ENCODE measurements at regions not wholly inside any gene's neighbourhood (a gene's known extent, or its start where the extent isn't known, plus 50 kb on each side); places are given as distances from the start of the nearest gene placed in this dataset.
A peak's percentile ranks its signal among the peaks of the same experiment; 100 is the strongest.

DNA sequence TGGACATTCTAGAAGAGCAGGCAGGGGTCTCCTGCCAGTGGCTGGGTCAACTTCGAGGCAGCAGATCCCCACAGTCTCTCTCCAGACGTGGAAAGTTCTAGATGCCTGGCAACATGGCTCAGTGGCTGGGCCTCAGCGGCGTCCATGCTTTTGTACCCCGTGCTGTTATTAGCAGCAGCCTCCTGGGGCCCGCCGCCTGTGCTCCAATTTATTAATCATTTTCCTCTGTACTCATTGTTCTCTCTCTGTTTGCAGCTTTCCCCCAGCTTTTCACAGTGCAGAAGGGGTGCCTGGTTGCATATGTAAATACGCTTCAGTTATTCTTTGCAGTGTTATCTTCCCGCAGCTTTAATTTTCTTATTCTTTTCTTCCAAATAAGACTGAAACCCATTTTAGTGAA lies 515.1 kb downstream of the TBC1D22A start:
- Mint-ChIP-seq H3K4me3 (no peak overlapping the region), H3K27ac (no peak overlapping the region), H3K27me3 (peaks cover 6% of the 10 kb centered on the region), H3K36me3 (no peaks in the 10 kb centered on the region), H3K9me3 (no peaks in the 10 kb centered on the region), H3K4me1 (no peaks in the 10 kb centered on the region)

DNA sequence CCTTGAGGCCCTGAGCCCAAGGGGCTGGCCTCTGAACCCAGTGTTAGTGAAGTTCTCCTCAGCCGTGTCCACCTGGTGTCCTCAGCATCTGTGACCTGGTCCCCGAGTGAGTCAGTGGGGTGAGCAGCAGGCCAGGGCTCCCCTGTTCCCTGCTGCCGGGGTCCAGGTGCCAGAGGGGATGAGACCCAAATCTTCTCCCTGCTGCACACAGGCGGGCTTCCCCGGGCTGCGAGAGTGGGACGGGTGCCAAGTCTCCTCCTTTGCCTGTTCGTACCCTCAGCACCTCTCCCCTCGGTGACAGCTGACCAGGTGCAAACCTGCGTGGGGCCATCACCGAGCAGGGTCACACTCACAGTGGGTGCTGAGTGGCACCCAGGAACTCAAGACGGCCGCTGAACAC lies 514.5 kb downstream of the TBC1D22A start:
- Mint-ChIP-seq H3K4me1 (no peaks in the 10 kb centered on the region), H3K4me3 (peak overlapping the region in 1 of 4 donors; percentile 63), H3K9me3 (no peaks in the 10 kb centered on the region), H3K36me3 (no peaks in the 10 kb centered on the region), H3K27me3 (peaks cover 6% of the 10 kb centered on the region), H3K27ac (no peak overlapping the region)

DNA sequence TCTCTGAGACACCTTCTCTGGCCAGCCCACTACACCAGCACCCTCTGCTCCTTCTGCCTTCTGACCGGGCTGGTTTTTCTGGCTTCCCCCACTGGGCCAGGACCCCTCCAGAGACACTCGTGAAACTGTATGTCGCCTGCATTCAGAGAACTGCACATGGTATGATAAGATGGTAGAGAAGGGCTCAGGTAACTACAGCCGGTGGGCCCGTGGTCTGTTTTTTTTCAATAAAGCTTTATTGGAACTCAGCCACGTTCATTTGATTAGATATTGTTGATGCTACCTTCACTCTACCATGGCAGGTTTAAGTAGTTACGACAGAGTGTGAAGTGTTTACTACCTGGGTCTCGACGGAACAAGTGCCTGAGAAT lies 514.0 kb downstream of the TBC1D22A start:
- Mint-ChIP-seq H3K27ac (no peak overlapping the region), H3K4me1 (no peaks in the 10 kb centered on the region), H3K4me3 (no peak overlapping the region), H3K36me3 (no peaks in the 10 kb centered on the region), H3K9me3 (no peaks in the 10 kb centered on the region), H3K27me3 (peaks cover 6% of the 10 kb centered on the region)

DNA sequence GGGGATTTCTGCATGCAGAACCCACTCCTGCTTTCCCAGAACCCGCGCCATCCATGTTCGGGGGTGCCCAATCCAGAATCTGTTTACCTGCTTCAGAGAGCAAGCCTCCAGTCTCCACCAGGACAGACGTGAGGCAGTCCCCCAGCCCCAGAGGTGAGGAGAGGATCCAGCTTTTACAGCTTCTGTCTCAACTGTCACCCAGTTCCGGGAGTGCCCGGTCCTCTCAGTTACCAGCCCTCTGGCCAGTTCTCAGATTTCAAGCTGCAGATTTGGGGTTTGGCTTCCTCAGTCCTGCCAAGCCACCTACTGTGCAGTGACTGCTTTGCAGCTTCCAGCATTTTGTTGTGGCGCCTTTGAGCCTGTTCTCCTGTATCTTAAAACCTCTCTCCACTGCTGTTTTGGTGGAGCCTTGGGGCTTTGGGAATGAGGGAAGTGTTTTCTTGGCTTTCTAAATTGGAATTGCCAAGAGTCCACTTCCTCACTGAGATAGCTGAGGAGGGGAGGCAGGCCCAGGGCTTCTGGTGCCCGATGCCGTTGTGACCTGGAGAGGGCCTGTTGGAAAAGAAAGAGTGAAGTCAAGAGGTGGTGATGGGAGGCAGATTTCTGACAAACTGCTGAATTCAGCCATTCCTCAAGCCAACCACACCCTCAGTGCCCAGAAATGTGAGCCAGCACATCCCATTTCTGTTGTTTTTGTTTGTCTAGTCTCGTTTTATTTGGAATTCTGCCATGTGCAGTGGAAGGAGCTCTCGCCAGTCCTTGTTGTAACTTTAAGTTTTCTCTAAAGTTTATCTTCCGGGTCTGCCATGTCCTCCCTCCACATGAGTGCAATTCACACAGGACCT lies 513.4 kb downstream of the TBC1D22A start:
- Mint-ChIP-seq H3K4me3 (no peak overlapping the region), H3K27ac (no peak overlapping the region), H3K27me3 (peaks cover 6% of the 10 kb centered on the region), H3K36me3 (no peaks in the 10 kb centered on the region), H3K4me1 (no peaks in the 10 kb centered on the region), H3K9me3 (no peaks in the 10 kb centered on the region)

DNA sequence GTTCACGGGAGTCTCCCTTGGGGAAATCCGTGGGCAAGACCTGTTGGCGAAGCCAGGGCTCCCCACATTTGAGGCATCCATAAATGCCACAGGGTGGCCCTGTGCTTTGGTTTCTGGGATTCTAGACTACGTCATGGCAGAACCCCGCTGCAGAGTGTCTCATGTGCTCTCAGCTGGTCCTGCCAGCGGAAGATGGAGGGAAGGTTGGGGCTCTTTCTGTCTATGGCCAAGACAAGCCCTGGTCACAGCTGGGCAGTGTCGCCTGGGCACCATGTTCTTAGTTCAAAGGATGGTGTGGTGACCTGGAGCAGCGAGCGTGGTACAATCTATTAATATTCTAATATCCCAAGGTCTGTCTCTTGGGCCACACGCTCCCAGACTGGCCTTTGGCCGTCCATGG lies 511.7 kb downstream of the TBC1D22A start:
- Mint-ChIP-seq H3K27ac (no peak overlapping the region), H3K4me3 (no peak overlapping the region), H3K27me3 (peaks cover 6% of the 10 kb centered on the region), H3K9me3 (peaks cover 0 to 1% (median 0%) of the 10 kb centered on the region in 3 donors), H3K36me3 (no peaks in the 10 kb centered on the region), H3K4me1 (no peaks in the 10 kb centered on the region)

DNA sequence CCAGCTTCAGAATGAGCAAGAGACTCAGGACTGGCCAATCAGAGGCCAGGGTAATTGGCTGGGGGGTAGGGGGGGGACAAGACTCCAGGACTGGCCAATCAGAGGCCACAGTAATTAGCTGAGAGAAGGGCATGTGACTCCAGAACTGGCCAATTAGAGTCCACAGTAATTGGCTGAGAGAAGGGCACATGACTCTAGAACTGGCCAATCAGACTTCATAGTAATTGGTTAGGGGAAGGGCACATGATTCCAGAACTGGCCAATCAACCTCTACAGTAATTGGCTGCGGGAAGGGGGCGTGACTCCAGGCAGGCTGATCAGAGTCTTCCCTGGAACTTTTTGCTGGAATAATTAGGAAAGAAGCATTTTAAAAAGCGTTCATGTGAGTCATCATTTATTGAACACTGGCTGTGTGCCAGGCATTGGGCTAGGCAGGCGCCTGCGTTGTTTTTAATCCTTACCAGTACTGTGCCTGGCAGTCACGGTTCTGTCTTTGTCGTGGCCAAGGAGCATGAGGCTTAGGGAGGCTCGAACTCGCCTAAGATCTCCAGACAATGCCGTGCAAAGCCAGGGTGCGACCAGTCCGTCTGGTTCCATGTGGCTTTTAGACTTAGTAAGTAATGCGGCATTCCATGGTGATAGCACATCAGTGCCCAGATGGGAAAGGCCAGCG lies 508.1 kb downstream of the TBC1D22A start:
- Mint-ChIP-seq H3K4me3 (no peak overlapping the region), H3K27ac (peak overlapping the region in 1 of 3 donors; percentile 10), H3K36me3 (no peaks in the 10 kb centered on the region), H3K9me3 (peaks cover 0 to 2% (median 1%) of the 10 kb centered on the region in 3 donors), H3K27me3 (peaks cover 2% of the 10 kb centered on the region), H3K4me1 (no peaks in the 10 kb centered on the region)

DNA sequence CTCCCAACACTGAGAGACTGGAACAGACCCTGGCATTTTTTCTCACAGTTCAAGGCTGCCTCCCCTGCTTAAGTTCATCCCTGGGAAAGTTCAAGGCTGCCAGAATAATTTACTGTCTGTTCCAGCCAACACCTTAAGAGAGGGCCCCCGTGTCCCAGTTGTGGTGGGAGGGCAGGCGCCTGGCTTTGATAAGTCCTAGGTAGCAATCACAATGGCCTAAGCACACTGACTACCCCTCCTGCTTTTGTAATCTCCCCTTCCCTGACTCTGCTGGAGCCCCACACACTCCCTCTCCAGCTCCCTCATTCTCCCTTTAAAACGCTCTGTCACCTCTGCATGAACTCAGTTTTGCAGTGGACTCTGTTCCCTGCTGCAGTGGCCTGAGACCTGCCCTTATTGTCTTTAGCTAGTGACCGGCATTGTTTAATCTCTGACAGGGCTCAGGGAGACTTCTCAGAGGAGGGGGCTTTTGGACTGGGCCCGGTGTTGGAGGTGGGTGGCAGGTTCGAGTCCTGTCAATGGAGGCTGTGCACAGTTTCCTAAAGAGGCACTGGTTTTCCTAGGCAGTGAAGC lies 507.2 kb downstream of the TBC1D22A start:
- peaks cover 0 to 2% (median 1%) of the 10 kb centered on the region in 3 donors for H3K9me3 Mint-ChIP-seq
- no peaks in the 10 kb centered on the region for H3K36me3 Mint-ChIP-seq
- H3K27ac Mint-ChIP-seq: no peak overlapping the region
- no peaks in the 10 kb centered on the region for H3K4me1 Mint-ChIP-seq
- H3K27me3 Mint-ChIP-seq: peaks cover 1% of the 10 kb centered on the region
- H3K4me3 Mint-ChIP-seq: no peak overlapping the region

DNA sequence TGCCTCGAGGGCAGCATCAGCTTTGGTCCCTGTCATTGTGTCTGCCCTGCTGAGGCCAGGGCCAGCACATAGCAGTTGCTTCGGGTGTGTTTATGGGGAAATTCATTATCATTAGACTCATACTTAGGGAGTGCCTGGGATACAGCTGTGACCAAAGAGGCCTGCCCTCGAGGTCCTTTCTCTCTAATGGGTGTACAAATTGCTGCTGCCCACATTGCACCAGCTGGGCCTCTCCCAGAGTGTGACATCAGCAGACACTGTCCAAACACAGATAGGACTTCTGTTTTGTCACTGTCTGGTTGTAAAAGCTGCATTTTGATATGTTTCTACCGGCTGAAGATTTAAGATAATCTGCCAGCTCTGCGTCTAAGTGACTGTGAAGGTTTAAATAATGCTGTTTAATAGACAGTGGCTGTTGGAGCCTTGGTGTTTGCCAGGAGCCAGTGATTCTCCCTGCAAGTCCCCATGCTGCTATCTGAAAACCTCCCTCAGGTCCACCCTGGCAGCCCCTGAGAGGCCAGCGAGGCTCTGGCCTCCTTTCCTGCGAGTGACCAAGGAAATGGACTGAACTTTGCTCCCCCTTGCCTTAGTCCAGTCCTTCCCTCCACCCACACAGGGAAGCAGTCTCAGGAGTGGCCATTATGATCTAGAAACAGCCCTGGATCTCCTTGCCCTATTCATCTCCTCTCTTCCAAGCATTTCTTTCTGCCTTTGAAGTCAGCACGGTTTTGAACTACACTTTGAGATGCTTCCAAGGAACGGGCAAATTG lies 505.2 kb downstream of the TBC1D22A start:
- H3K27me3 Mint-ChIP-seq: no peaks in the 10 kb centered on the region
- peaks cover 0 to 2% (median 1%) of the 10 kb centered on the region in 3 donors for H3K9me3 Mint-ChIP-seq
- no peaks in the 10 kb centered on the region for H3K36me3 Mint-ChIP-seq
- no peaks in the 10 kb centered on the region for H3K4me1 Mint-ChIP-seq
- H3K27ac Mint-ChIP-seq: no peak overlapping the region
- no peak overlapping the region for H3K4me3 Mint-ChIP-seq

DNA sequence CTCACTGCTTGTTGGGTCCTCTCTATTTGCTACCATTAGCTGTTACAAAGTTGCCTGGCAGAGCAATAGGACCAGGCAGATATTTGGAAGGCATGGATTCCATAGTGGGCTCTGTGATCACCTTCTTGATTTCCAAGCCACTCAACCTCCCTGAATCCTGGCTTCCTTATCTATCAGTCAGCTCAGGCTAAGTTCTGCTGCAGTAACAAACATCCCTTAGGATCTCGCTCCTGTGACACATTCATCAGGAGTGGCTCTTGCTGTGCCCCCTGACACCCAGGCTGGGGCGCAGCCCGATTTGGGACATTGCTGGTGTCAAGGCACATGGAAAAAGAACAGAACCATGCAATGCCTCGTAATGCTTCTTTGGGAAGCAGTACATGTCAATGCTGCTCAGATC lies 503.9 kb downstream of the TBC1D22A start:
- H3K27me3 Mint-ChIP-seq: no peaks in the 10 kb centered on the region
- peaks cover 0 to 2% (median 1%) of the 10 kb centered on the region in 3 donors for H3K9me3 Mint-ChIP-seq
- no peak overlapping the region for H3K4me3 Mint-ChIP-seq
- H3K27ac Mint-ChIP-seq: no peak overlapping the region
- H3K36me3 Mint-ChIP-seq: no peaks in the 10 kb centered on the region
- H3K4me1 Mint-ChIP-seq: no peaks in the 10 kb centered on the region

DNA sequence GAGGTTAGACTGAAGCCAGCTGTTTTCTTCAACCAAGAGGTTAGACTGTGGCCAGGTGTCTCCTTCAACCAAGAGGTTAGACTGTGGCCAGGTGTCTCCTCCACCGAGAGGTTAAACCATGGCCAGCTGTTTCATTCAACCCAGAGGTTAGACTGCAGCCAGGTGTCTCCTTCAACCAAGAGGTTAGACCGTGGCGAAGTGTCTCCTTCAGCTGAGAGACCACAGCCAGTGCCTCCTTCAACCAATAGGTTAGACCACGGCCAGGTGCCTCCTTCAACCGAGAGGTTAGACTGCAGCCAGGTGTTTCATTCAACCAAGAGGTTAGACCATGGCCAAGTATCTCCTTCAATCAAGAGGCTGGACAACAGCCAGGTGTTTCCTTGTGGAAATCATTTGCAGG lies 498.1 kb downstream of the TBC1D22A start:
- Mint-ChIP-seq H3K36me3 (peaks cover 2% of the 10 kb centered on the region), H3K4me3 (no peak overlapping the region), H3K9me3 (peaks cover 0 to 5% (median 1%) of the 10 kb centered on the region in 3 donors), H3K27me3 (peaks cover 5% of the 10 kb centered on the region), H3K4me1 (no peaks in the 10 kb centered on the region), H3K27ac (no peak overlapping the region)

DNA sequence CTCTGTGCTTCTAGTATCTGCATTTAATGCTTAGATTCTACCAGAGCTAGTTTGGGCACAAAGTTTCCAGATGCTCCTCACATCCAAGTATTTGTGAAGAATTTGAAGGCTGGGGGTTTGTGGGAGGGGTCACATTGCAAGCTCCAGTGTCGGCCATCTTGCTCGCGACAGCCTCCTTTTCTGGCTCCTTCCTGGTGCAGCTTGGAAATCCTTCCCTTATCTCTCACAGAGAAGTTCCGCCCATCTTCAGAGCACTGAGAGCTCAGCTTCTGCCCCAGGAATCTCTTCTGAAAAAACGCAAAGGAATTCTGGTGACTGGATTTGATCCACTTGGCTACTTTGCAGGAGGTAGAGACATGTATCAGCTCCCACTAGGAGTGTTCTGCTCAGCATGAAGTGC lies 497.5 kb downstream of the TBC1D22A start:
- peaks cover 0 to 5% (median 1%) of the 10 kb centered on the region in 3 donors for H3K9me3 Mint-ChIP-seq
- H3K27me3 Mint-ChIP-seq: peaks cover 5% of the 10 kb centered on the region
- no peaks in the 10 kb centered on the region for H3K4me1 Mint-ChIP-seq
- H3K4me3 Mint-ChIP-seq: no peak overlapping the region
- peak overlapping the region in 1 of 3 donors; percentile 13 for H3K27ac Mint-ChIP-seq
- peaks cover 2% of the 10 kb centered on the region for H3K36me3 Mint-ChIP-seq

DNA sequence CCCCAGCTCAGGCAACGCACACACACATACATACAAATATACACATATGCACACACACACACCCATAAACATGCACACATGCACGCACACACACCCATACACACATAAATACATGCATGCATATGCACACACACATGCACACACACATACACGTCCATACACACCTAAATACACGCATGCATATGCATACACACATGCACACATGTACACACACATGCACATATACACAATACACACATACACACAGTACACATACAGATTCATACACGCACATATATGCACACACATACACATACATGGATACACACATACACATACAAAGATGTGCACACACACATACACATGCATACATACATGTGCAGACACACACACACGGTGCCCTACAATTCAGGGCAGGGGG lies 496.6 kb downstream of the TBC1D22A start:
- Mint-ChIP-seq H3K4me3 (no peak overlapping the region), H3K4me1 (no peaks in the 10 kb centered on the region), H3K9me3 (peaks cover 0 to 5% (median 1%) of the 10 kb centered on the region in 3 donors), H3K36me3 (peaks cover 2% of the 10 kb centered on the region), H3K27ac (no peak overlapping the region), H3K27me3 (peaks cover 5% of the 10 kb centered on the region)

DNA sequence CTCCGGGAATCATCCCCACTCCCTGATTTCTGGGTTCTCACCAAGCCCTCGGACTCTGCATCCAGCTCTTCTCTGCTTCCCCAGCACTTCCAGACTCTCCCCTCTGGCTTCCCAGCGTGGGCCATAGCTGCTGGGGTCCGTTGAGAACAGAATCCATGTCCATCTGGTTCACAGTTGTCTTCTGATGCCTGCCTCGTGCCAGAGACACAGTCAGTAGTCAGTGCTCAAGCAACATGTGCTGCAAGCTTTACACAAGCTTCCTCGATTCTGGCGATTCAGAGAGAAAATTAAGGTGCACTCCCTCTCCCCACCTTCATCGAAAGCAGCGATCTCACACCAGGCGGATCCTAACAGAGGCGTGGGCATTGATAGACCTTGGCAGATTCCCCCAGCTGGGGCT lies 495.5 kb downstream of the TBC1D22A start:
- Mint-ChIP-seq H3K4me3 (no peak overlapping the region), H3K9me3 (peaks cover 0 to 6% (median 1%) of the 10 kb centered on the region in 3 donors), H3K36me3 (peaks cover 2% of the 10 kb centered on the region), H3K4me1 (no peaks in the 10 kb centered on the region), H3K27ac (no peak overlapping the region), H3K27me3 (peaks cover 5% of the 10 kb centered on the region)

DNA sequence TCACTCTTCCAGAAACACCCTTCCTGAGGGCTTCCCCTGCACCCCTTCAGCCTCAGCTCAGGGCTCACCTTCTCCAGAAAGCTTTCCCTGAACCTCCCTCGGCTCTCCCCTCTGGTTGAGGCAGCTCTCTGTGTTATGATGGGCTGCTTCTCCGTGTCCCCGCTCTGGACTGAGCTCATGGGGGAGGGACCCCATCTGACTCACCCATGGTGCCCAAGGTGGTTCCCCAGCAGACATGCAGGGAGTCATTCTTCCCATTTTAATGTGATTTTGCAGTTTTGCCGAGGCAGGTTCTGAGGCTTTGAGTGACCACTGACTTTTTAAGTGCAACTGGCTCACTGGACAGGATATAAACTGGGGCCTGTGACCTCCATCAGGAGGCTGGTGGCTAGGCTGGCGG lies 495.1 kb downstream of the TBC1D22A start:
- Mint-ChIP-seq H3K36me3 (peaks cover 2% of the 10 kb centered on the region), H3K27me3 (peaks cover 5% of the 10 kb centered on the region), H3K9me3 (peaks cover 0 to 6% (median 1%) of the 10 kb centered on the region in 3 donors), H3K27ac (no peak overlapping the region), H3K4me3 (no peak overlapping the region), H3K4me1 (no peaks in the 10 kb centered on the region)

DNA sequence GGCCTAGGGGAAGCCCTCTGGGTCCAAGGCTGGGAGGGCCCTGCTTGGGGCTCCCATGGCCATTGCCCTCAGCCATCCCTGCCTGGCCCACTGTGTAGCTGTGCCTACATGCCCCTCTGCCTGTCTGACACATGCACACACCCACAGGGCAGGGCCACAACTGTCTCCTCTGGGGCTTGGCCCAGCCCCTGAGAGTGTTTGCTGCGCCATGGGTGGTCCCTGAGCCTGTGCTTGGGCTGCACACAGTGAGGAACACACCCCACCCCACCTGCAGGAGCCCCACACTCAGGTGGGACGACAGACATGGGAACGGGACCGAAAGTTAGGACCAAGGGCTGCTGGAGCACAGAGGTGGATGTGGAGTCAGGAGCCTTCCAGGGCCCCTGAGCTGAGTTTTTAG lies 489.5 kb downstream of the TBC1D22A start:
- Mint-ChIP-seq H3K36me3 (no peaks in the 10 kb centered on the region), H3K9me3 (peaks cover 0 to 4% (median 3%) of the 10 kb centered on the region in 3 donors), H3K27ac (no peak overlapping the region), H3K27me3 (peaks cover 14% of the 10 kb centered on the region), H3K4me3 (no peak overlapping the region), H3K4me1 (no peaks in the 10 kb centered on the region)
